ENCODE measurements at regions not wholly inside any gene's neighbourhood (a gene's known extent, or its start where the extent isn't known, plus 50 kb on each side); places are given as distances from the start of the nearest gene placed in this dataset.

DNA sequence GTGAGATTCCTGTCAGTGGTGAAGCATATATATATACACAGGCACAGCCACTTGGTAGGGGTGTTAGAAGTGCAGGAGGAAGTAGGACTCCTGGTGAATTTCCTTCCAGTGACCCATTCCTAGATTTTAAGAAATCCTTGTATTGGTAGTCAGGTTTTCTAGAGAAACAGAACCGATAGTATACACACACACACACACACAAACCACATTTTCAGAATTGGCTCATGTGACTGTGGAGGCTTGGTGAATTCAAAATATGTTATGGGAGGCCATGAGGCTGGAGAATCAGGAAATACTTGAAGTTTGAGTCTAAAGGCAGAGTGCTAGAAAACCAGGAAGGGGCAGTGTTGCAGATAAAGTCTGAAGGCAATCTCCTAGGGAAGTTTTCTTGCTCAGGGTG lies 114.2 kb downstream of the FCRL5 start:
- ATAC-seq (ENCODE audit: poor library complexity) (no peak), DNase-seq (no peak)
- Histone ChIP-seq H3K4me1 (ENCODE audit: insufficient read depth, low read length) (no peaks in the 10 kb centered on the region), H3K27me3 (ENCODE audit: control insufficient read depth in 1 of 2, insufficient read depth in 2 of 2, low read length in 2 of 2) (peaks cover 0 to 4% of the 10 kb centered on the region in 2 experiments), H3K4me3 (ENCODE audit: low read length) (no peak overlapping the region), H3K36me3 (ENCODE audit: insufficient read depth, low read length) (no peaks in the 10 kb centered on the region), H3K27ac (ENCODE audit: low read depth in 1 of 2, low read length in 2 of 2) (no peak overlapping the region), H3K9me3 (ENCODE audit: control insufficient read depth in 1 of 2, insufficient read depth in 1 of 2, low read length in 2 of 2) (no peaks in the 10 kb centered on the region)
- ChIA-PET CTCF (no interaction called here), POLR2A (no interaction called here)
- no peaks in the 10 kb centered on the region for H3K36me3 Mint-ChIP-seq (ENCODE audit: low read depth)
- no peaks in the 10 kb centered on the region for H3K9me3 Mint-ChIP-seq
- no peak overlapping the region for H3K27ac Mint-ChIP-seq
- TF ChIP-seq, protein P1, sequence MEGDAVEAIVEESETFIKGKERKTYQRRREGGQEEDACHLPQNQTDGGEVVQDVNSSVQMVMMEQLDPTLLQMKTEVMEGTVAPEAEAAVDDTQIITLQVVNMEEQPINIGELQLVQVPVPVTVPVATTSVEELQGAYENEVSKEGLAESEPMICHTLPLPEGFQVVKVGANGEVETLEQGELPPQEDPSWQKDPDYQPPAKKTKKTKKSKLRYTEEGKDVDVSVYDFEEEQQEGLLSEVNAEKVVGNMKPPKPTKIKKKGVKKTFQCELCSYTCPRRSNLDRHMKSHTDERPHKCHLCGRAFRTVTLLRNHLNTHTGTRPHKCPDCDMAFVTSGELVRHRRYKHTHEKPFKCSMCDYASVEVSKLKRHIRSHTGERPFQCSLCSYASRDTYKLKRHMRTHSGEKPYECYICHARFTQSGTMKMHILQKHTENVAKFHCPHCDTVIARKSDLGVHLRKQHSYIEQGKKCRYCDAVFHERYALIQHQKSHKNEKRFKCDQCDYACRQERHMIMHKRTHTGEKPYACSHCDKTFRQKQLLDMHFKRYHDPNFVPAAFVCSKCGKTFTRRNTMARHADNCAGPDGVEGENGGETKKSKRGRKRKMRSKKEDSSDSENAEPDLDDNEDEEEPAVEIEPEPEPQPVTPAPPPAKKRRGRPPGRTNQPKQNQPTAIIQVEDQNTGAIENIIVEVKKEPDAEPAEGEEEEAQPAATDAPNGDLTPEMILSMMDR (IDR thresholded peaks at IDR 0.05), result no peak
- intact Hi-C loops (cut with DNase I, micrococcal nuclease), result no loop called here
- no peaks in the 10 kb centered on the region for H3K4me1 Mint-ChIP-seq (ENCODE audit: low read depth)
- peaks cover 23% of the 10 kb centered on the region for H3K27me3 Mint-ChIP-seq
- H3K4me3 Mint-ChIP-seq, result no peak overlapping the region

DNA sequence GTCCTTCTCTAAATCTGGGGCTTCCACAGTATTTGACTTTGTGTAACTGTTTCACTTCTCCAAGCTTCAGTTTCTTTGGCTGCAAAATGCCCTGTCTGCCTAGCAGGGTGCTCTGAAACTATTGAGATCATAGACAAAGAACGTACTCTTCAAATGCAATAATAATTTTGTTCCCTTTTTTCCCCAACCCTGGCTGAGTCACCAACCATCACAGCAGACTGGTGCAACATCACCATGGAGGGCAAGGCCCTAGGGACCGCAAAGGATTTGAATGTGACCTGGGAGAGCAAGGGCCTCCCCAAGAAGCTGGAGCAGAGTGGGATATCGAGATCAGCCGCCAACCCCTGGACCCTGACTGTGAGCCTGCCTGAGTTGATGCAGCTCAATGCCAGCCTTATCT lies 115.0 kb downstream of the FCRL5 start:
- ATAC-seq (ENCODE audit: poor library complexity) (no peak), DNase-seq (peak in 3 of 14 experiments; percentile 5 to 48 (median 39))
- H3K36me3 Mint-ChIP-seq (ENCODE audit: low read depth), result no peaks in the 10 kb centered on the region
- no peaks in the 10 kb centered on the region for H3K9me3 Mint-ChIP-seq
- H3K27ac ChIP-seq (ENCODE audit: low read depth in 1 of 2, low read length in 2 of 2), result no peak overlapping the region
- POLR2A ChIA-PET, result no interaction called here
- CTCF ChIA-PET, result no interaction called here
- H3K9me3 ChIP-seq (ENCODE audit: control insufficient read depth in 1 of 2, insufficient read depth in 1 of 2, low read length in 2 of 2), result no peaks in the 10 kb centered on the region
- no peak overlapping the region for H3K27ac Mint-ChIP-seq
- H3K27me3 ChIP-seq (ENCODE audit: control insufficient read depth in 1 of 2, insufficient read depth in 2 of 2, low read length in 2 of 2), result peaks cover 0 to 4% of the 10 kb centered on the region in 2 experiments
- H3K4me1 ChIP-seq (ENCODE audit: insufficient read depth, low read length), result no peaks in the 10 kb centered on the region
- intact Hi-C loops (cut with DNase I, micrococcal nuclease), result no loop called here
- H3K4me1 Mint-ChIP-seq (ENCODE audit: low read depth), result no peaks in the 10 kb centered on the region
- TF ChIP-seq, protein P1 (IDR thresholded peaks at IDR 0.05), result no peak
- no peak overlapping the region for H3K4me3 Mint-ChIP-seq
- H3K36me3 ChIP-seq (ENCODE audit: insufficient read depth, low read length), result no peaks in the 10 kb centered on the region
- H3K4me3 ChIP-seq (ENCODE audit: low read length), result no peak overlapping the region
- peaks cover 23% of the 10 kb centered on the region for H3K27me3 Mint-ChIP-seq

DNA sequence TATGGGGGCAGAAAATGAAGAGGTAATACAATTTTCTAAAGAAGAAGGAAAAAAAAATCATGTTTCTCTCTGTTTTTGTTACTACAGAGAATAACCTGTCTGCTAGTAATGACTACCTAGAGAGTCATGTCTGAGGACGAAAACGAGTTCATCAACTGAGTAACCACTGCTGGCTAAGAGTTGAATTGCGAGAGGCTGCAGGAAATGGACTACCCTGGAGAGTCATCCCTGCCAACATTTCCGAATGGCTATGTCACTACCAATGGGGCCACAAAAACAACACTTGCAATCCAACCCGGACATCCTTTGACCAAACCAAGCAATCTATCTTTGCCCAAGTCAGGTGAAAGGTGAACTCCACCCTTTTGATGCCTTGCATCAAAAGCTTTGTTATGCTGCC lies 120.6 kb downstream of the FCRL5 start:
- CTCF ChIA-PET, result no interaction called here

More for the DNA sequence above, 120.6 kb downstream of the FCRL5 start:
- Mint-ChIP-seq H3K36me3 (ENCODE audit: low read depth) (no peaks in the 10 kb centered on the region), H3K4me3 (no peak overlapping the region), H3K9me3 (no peaks in the 10 kb centered on the region), H3K27ac (no peak overlapping the region), H3K4me1 (ENCODE audit: low read depth) (no peaks in the 10 kb centered on the region), H3K27me3 (peaks cover 31% of the 10 kb centered on the region)
- TF ChIP-seq, protein P1 (IDR thresholded peaks at IDR 0.05), result no peak
- no peaks in the 10 kb centered on the region for H3K36me3 ChIP-seq (ENCODE audit: insufficient read depth, low read length)
- POLR2A ChIA-PET, result no interaction called here
- no peak overlapping the region for H3K4me3 ChIP-seq (ENCODE audit: low read length)
- H3K9me3 ChIP-seq (ENCODE audit: control insufficient read depth in 1 of 2, insufficient read depth in 1 of 2, low read length in 2 of 2), result no peaks in the 10 kb centered on the region
- no peaks in the 10 kb centered on the region for H3K4me1 ChIP-seq (ENCODE audit: insufficient read depth, low read length)
- peaks cover 0 to 4% of the 10 kb centered on the region in 2 experiments for H3K27me3 ChIP-seq (ENCODE audit: control insufficient read depth in 1 of 2, insufficient read depth in 2 of 2, low read length in 2 of 2)
- intact Hi-C loops (cut with DNase I, micrococcal nuclease), result no loop called here
- H3K27ac ChIP-seq (ENCODE audit: low read depth in 1 of 2, low read length in 2 of 2), result no peak overlapping the region
- ATAC-seq (ENCODE audit: poor library complexity) (no peak), DNase-seq (no peak)
